ENCODE measurements at regions not wholly inside any gene's neighbourhood (a gene's known extent, or its start where the extent isn't known, plus 50 kb on each side); places are given as distances from the start of the nearest gene placed in this dataset.
"Not testable (repeated sequence)": the region's sequence is repeated elsewhere in the genome, so short reads cannot be mapped to it uniquely, and the experiment has no call there.

DNA sequence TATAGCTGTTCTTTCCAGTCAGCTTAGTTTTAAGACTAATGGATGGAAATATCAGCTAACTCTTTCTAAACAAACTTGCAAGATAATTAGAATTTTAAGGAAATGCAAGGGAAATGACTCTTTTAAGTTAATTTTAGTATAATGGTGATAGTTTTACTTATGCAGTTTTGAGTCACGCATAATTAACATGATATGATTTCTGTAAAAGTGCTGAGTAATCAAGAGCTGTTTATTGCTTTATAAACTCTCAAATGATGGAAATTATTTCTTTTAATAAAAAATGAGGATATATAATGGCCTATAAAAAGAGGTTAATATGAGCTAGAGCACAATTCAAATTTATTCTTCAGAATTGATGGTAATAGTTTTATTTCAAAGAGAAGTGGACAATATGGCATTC, 385.9 kb downstream of the GLUD2 start:
- TF ChIP-seq, protein P1, sequence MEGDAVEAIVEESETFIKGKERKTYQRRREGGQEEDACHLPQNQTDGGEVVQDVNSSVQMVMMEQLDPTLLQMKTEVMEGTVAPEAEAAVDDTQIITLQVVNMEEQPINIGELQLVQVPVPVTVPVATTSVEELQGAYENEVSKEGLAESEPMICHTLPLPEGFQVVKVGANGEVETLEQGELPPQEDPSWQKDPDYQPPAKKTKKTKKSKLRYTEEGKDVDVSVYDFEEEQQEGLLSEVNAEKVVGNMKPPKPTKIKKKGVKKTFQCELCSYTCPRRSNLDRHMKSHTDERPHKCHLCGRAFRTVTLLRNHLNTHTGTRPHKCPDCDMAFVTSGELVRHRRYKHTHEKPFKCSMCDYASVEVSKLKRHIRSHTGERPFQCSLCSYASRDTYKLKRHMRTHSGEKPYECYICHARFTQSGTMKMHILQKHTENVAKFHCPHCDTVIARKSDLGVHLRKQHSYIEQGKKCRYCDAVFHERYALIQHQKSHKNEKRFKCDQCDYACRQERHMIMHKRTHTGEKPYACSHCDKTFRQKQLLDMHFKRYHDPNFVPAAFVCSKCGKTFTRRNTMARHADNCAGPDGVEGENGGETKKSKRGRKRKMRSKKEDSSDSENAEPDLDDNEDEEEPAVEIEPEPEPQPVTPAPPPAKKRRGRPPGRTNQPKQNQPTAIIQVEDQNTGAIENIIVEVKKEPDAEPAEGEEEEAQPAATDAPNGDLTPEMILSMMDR (IDR thresholded peaks at IDR 0.05; ENCODE audit: insufficient read depth, low read depth, low read length) = no peak
- Histone ChIP-seq H3K27me3 (ENCODE audit: control insufficient read depth, insufficient read depth, low read length) (no peaks in the 10 kb centered on the region), H3K36me3 (ENCODE audit: control insufficient read depth, insufficient read depth, low read length) (no peaks in the 10 kb centered on the region), H3K4me3 (ENCODE audit: low read depth, low read length) (no peak overlapping the region)
- ChIA-PET POLR2A (no interaction called here), CTCF (no interaction called here)
- no peak for DNase-seq (ENCODE audit: low read depth)

DNA sequence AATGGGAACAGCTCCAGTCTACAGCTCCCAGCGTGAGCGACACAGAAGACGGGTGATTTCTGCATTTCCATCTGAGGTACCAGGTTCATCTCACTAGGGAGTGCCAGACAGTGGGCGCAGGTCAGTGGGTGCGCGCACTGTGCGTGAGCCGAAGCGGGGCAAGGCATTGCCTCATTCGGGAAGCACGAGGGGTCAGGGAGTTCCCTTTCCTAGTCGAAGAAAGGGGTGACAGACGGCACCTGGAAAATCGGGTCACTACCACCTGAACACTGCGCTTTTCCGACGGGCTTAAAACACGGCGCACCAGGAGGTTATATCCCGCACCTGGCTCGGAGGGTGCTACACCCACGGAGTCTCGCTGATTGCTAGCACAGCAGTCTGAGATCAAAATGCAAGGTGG, 390.3 kb downstream of the GLUD2 start:
- H3K4me3 ChIP-seq (ENCODE audit: low read depth, low read length); CTCF ChIA-PET; DNase-seq (ENCODE audit: low read depth); H3K36me3 ChIP-seq (ENCODE audit: control insufficient read depth, insufficient read depth, low read length); POLR2A ChIA-PET; H3K27me3 ChIP-seq (ENCODE audit: control insufficient read depth, insufficient read depth, low read length): not testable (repeated sequence)

DNA sequence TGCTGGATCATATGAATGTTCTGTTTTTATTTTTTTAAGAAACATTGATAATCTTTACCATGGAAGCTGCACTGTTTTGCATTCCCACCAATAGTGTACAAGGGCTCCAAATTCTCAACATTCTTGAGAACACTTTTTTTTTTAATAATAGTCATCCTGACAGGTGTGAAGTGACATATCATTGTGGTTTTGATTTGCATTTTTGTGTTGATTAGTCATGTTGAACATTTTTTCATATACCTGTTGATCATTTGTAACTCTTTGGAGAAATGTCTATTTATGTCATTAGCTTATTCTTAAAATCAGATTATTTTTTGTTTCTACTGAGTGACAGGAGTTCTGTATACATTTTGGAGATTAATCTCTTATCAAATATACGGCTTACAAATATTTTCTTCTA, 408.5 kb downstream of the GLUD2 start:
- POLR2A ChIA-PET = no interaction called here
- no peaks in the 10 kb centered on the region for H3K36me3 ChIP-seq (ENCODE audit: control insufficient read depth, insufficient read depth, low read length)
- H3K4me3 ChIP-seq (ENCODE audit: low read depth, low read length) = no peak overlapping the region
- H3K27me3 ChIP-seq (ENCODE audit: control insufficient read depth, insufficient read depth, low read length) = no peaks in the 10 kb centered on the region
- no peak for DNase-seq (ENCODE audit: low read depth)
- CTCF ChIA-PET = no interaction called here
- TF ChIP-seq, protein P1 (IDR thresholded peaks at IDR 0.05; ENCODE audit: insufficient read depth, low read depth, low read length) = no peak

DNA sequence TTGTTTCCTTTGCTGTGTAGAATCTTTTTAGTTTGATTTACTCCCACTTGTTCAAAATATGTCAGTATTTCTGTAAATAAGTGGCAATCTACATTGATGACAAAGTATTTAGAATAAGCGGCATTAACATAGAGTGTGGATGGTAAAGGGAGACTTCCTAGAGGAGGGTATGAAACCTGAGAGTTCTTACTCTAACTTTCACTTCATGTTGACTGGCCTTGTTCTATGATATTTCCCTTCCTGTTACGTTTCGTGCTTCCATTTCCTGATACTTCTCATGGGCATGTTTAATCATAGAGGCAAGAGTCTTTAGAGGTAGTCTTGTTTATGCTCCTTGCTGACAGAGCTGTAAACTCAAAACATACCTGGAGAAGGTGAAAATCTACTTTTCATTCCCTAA, 408.9 kb downstream of the GLUD2 start:
- ChIA-PET POLR2A (no interaction called here), CTCF (no interaction called here)
- TF ChIP-seq, protein P1 (IDR thresholded peaks at IDR 0.05; ENCODE audit: insufficient read depth, low read depth, low read length) = no peak
- H3K36me3 ChIP-seq (ENCODE audit: control insufficient read depth, insufficient read depth, low read length) = no peaks in the 10 kb centered on the region
- H3K27me3 ChIP-seq (ENCODE audit: control insufficient read depth, insufficient read depth, low read length) = no peaks in the 10 kb centered on the region
- H3K4me3 ChIP-seq (ENCODE audit: low read depth, low read length) = no peak overlapping the region
- DNase-seq (ENCODE audit: low read depth) = no peak

DNA sequence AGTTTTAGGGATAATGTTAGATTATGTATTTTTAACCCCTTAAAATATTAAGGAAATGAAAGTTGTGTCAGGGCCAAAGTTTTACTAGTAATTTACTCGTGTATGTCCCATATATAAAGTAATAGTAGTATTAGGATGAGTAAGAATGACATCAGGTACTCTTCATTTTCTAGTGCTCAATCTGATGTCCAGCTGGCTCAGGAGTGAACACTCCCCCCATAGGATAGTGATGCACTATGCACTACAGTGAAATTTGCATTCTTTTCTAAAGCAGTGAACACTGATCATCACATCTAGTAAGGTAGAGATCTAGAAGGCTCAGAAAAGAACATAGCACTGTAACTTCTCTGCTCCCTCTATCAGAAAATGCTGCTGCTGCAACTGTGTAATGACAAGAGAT, 409.7 kb downstream of the GLUD2 start:
- H3K36me3 ChIP-seq (ENCODE audit: control insufficient read depth, insufficient read depth, low read length) = no peaks in the 10 kb centered on the region
- DNase-seq (ENCODE audit: low read depth) = no peak
- no peak overlapping the region for H3K4me3 ChIP-seq (ENCODE audit: low read depth, low read length)
- TF ChIP-seq, protein P1 (IDR thresholded peaks at IDR 0.05; ENCODE audit: insufficient read depth, low read depth, low read length) = no peak
- ChIA-PET POLR2A (no interaction called here), CTCF (no interaction called here)
- no peaks in the 10 kb centered on the region for H3K27me3 ChIP-seq (ENCODE audit: control insufficient read depth, insufficient read depth, low read length)

DNA sequence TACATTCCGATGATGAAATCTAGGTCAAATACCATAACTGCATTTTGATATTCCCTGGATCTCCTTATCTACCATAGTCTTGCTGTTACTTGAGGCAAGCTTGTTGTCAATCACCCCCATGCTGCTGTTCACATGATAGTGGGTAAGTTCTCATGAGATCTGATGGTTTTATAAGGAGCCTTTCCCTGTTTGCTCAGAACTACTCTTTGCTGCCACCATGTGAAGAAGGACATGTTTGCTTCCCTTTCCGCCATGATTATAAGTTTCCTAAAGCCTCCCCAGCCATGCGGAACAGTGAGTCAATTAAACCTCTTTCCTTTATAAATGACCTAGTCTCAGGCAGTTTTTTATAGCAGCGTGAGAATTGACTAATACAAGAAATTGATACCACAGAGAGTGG, 432.0 kb downstream of the GLUD2 start:
- H3K27me3 ChIP-seq (ENCODE audit: control insufficient read depth, insufficient read depth, low read length) = no peaks in the 10 kb centered on the region
- no peaks in the 10 kb centered on the region for H3K36me3 ChIP-seq (ENCODE audit: control insufficient read depth, insufficient read depth, low read length)
- no peak overlapping the region for H3K4me3 ChIP-seq (ENCODE audit: low read depth, low read length)
- TF ChIP-seq, protein P1 (IDR thresholded peaks at IDR 0.05; ENCODE audit: insufficient read depth, low read depth, low read length) = no peak
- POLR2A ChIA-PET = no interaction called here
- CTCF ChIA-PET = no interaction called here
- no peak for DNase-seq (ENCODE audit: low read depth)
